ENCODE measurements at regions not wholly inside any gene's neighbourhood (a gene's known extent, or its start where the extent isn't known, plus 50 kb on each side); places are given as distances from the start of the nearest gene placed in this dataset.

GRCh38 chr2:65700720-65701119 lies 268.3 kb upstream of the SPRED2 start:
- no peak overlapping the region for H3K4me3 ChIP-seq (replicated peaks; ENCODE audit: low read depth, low read length)
- TF ChIP-seq CTCF (IDR thresholded peaks at IDR 0.05; ENCODE audit: low read depth, low read length, missing control alignments), result no peak
- no peak for DNase-seq (ENCODE audit: extremely low read depth, low read depth)

- no peak for TF ChIP-seq CTCF (IDR thresholded peaks at IDR 0.05; ENCODE audit: low read depth, low read length, missing control alignments)
- no peak overlapping the region for H3K4me3 ChIP-seq (replicated peaks; ENCODE audit: low read depth, low read length)
- DNase-seq (ENCODE audit: extremely low read depth, low read depth), result no peak
Observed at GRCh38 chr2:65700004-65700651, 267.7 kb upstream of the SPRED2 start.

- DNase-seq (ENCODE audit: extremely low read depth, low read depth), result no peak
- no peak for TF ChIP-seq CTCF (IDR thresholded peaks at IDR 0.05; ENCODE audit: low read depth, low read length, missing control alignments)
- H3K4me3 ChIP-seq (replicated peaks; ENCODE audit: low read depth, low read length), result no peak overlapping the region
Observed at GRCh38 chr2:65691816-65692215, 259.4 kb upstream of the SPRED2 start.

GRCh38 chr2:65688141-65688886 lies 255.9 kb upstream of the SPRED2 start:
- TF ChIP-seq CTCF (IDR thresholded peaks at IDR 0.05; ENCODE audit: low read depth, low read length, missing control alignments), result no peak
- no peak overlapping the region for H3K4me3 ChIP-seq (replicated peaks; ENCODE audit: low read depth, low read length)
- DNase-seq (ENCODE audit: extremely low read depth, low read depth), result no peak

- DNase-seq (ENCODE audit: extremely low read depth, low read depth), result no peak
- H3K4me3 ChIP-seq (replicated peaks; ENCODE audit: low read depth, low read length), result no peak overlapping the region
- TF ChIP-seq CTCF (IDR thresholded peaks at IDR 0.05; ENCODE audit: low read depth, low read length, missing control alignments), result no peak
Observed at GRCh38 chr2:65687614-65688013, 255.2 kb upstream of the SPRED2 start.

GRCh38 chr2:65686928-65687521 lies 254.6 kb upstream of the SPRED2 start:
- H3K4me3 ChIP-seq (replicated peaks; ENCODE audit: low read depth, low read length), result no peak overlapping the region
- no peak for DNase-seq (ENCODE audit: extremely low read depth, low read depth)
- no peak for TF ChIP-seq CTCF (IDR thresholded peaks at IDR 0.05; ENCODE audit: low read depth, low read length, missing control alignments)

Data from HFF-Myc (cell line).